B cell (primary cell): ENCODE measurements at regions not wholly inside any gene's neighbourhood (a gene's known extent, or its start where the extent isn't known, plus 50 kb on each side); places are given as distances from the start of the nearest gene placed in this dataset.
A peak's percentile ranks its signal among the peaks of the same experiment; 100 is the strongest.

Experiments
- CTCF ChIP-seq: fragments of 200-600 bp; IDR thresholded peaks from one replicate; pipeline ENCODE4 v1.8.0; 2022; ENCODE audit warnings: antibody characterized with exemption, mild to moderate bottlenecking
- EZH2 ChIP-seq: IDR thresholded peaks from 2 replicates; pipeline ENCODE4 v1.6.1; 2012; ENCODE audit warnings: borderline replicate concordance, low read depth, mild to moderate bottlenecking, moderate library complexity, low read length; ENCODE audit not compliant: insufficient read depth, poor library complexity, severe bottlenecking

GRCh38 chr6:87832025-87832825 is 130.2 kb upstream of the AKIRIN2 start:
- TF ChIP-seq CTCF (peak; percentile 76), EZH2 (no peak)
